ENCODE measurements at regions not wholly inside any gene's neighbourhood (a gene's known extent, or its start where the extent isn't known, plus 50 kb on each side); places are given as distances from the start of the nearest gene placed in this dataset.

DNA sequence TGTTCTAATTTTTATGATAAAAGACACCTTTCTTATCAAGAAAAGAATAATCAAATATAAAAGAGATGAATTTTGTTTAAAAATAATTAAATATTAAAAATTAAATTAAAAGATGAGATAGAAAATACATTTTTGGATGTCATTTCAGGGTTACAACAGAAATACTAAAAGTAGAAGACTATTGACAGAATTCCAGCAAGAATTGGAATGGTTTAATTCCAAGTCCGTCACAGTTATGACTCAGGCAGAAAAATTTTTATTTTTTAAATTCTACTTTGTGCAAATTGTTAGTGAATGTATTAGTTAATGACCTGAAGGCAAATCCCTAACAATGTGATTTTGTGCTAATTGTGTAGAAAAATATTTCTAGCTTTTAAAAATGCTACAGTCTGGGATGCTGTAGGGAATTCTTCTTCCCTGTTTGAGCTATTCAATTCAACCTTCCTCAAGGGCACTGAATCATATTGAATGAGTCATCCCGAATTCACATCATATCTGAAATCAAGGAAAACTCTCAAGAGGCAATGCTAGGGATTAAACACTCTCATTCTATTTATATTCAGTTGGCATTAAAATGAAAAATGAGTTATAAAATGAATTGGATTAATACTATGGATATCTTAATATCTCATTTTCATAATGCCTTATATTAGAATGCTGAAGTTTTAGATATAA is 633.5 kb upstream of the ATXN8OS start:
- TF ChIP-seq EZH2phosphoT487 (IDR thresholded peaks at IDR 0.05; ENCODE audit: insufficient read depth, low read depth) (no peak), EZH2 (IDR thresholded peaks at IDR 0.05; ENCODE audit: insufficient read depth, poor library complexity, severe bottlenecking) (no peak)

Measured in GM23248 (cell line).